HS-5 (cell line): ENCODE measurements at regions not wholly inside any gene's neighbourhood (a gene's known extent, or its start where the extent isn't known, plus 50 kb on each side); places are given as distances from the start of the nearest gene placed in this dataset.
A peak's percentile ranks its signal among the peaks of the same experiment; 100 is the strongest.
"Not testable (repeated sequence)": the region's sequence is repeated elsewhere in the genome, so short reads cannot be mapped to it uniquely, and the experiment has no call there.

Experiments
- DNase-seq: peaks from one replicate; pipeline ENCODE4 v3.0.0-alpha.2; 2012; ENCODE audit warnings: low read depth

DNA sequence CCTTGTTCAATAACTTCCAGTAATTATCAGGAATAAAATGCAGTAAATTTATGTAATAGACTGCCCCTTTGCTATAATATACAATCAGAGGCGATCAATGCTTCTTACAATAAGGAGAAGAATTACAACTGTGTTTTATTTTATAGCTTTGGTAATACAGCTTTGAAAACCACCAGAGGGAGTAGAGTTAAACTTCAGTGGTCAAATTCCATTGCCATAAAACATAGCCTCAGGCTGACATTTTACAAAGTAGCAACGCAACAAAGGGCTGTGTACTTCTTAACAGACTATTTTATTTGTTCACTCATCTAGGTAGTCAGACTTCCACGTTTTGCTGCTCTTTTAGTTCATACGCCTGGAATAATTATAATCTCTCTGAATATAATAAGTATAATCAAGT, 58.5 kb downstream of the TEX13C start:
- no peak for DNase-seq

GRCh38 chrX:125378770-125379169, 59.1 kb downstream of the TEX13C start:
- DNase-seq, result no peak

GRCh38 chrX:125382148-125382628, 62.5 kb downstream of the TEX13C start:
- no peak for DNase-seq

DNA sequence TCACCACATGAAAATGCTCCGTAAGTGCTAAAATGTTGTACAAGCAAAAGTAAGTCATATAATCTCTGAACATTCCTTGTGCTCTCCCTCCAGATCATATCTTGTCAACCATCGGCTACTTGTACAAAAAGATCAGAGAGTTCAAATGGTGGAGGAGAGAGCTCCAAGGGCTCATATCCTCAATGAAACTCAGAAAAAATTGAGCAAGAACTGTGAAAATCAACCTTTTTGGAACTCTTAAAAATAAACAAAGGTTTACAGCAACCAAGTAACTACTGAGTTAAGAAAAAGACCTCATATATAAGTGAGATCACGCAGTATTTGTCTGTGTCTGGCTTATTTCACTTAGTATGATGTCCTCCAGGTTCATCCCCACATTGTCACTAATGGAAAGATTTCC, 63.2 kb downstream of the TEX13C start:
- no peak for DNase-seq

DNA sequence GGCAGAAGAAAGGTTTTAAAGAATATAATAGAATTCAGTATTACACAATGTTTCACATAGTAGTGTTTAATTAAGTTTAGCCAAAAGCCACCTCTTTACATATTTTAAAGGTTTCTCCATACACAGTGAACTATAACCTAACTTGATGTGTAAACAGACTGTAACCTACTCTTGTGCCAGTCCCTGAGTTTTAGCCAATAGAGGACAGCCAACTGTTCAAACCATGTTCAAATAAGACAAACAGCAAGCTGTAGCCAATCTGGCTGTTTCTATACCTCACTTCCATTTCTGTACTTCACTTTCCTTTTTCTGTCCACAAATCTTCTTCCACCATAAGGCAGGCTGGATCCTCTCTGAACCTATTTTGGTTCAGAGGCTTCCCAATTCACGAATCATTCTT, 65.2 kb downstream of the TEX13C start:
- DNase-seq, result no peak

GRCh38 chrX:125387945-125388344, 68.3 kb downstream of the TEX13C start:
- DNase-seq, result no peak

DNA sequence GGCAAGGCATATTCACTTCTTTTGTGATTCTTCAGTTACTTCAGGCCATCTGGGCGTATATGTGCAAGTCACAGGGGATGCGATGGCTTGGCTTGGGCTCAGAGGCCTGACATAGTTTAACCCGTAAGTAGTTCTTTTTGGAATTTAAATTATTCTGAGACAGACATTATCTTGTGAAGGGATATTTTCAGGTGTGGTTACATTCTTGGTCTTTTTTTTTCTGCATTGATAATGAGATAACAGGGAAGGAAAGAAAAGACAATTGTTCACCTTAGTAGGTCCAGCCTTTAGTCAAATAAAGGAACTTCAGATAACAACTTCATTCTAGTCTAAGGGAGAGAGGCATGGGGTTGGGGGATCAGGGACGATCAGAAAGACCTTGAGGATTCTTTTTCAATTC, 74.8 kb downstream of the TEX13C start:
- DNase-seq, result no peak

GRCh38 chrX:125395626-125396025, 76.0 kb downstream of the TEX13C start:
- DNase-seq, result no peak

- DNase-seq, result no peak
These were observed 79.3 kb downstream of the TEX13C start for GRCh38 chrX:125398959-125399440.

- DNase-seq, result no peak
These were observed 83.1 kb downstream of the TEX13C start for GRCh38 chrX:125402807-125403206.

- no peak for DNase-seq
These were observed 85.0 kb downstream of the TEX13C start for GRCh38 chrX:125404667-125405160.

DNA sequence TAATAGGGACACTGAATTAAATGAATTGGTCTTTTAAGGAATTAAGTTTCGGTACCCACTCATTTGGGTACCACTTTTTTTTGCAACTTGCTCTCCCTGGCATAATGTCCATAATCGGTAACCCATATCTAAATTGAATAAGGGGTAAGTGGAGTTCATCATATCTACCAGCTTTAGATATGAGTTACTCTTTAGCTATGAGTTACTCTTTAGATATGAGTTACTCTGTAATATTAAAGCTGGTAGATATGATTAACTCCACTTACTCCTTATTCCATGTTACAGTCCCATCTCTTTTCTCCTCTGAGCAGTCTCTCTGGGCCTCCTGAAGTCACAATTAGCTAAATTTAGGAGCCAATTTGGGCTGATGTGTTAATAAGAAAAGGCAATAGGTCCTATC, 85.7 kb downstream of the TEX13C start:
- no peak for DNase-seq

- no peak for DNase-seq
These were observed 87.6 kb downstream of the TEX13C start for GRCh38 chrX:125407314-125407713.

- DNase-seq, result no peak
These were observed 101.1 kb downstream of the TEX13C start for GRCh38 chrX:125420809-125421208.

DNA sequence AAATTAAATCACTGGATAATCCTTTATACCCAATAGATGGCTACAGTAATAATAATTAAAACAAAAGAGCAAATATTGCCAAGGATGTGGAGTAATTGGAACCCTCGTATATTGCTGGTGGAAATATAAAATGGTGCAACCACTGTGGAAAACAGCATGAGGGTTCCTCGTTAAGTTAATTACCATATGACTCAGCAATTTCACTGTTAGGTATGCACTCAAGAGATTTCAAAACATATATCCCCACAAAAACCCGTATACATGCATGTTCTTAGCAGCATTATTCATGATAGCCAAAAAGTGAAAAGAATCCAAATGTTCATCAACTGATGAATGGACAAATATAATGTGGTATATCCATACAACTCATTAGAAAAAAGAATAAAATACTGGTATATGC, 103.3 kb downstream of the TEX13C start:
- no peak for DNase-seq

DNA sequence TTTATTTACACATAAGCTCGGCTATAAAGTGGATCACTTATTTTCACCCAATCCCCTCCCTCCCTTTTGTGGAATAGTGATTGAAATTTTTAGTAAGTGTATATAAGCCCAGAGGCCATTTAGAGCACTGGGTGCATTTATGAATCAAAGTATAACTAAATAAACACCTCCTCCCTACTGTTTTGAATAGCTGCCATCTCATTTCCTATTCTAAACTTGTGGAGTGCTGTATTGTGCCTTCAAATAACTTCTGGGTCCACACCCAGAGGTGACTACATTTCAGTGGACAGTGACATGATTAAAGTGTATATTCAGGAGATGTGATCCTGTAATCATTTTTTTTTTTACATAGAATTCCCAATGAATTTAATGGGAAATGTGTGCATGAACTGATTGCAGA, 104.9 kb downstream of the TEX13C start:
- no peak for DNase-seq

GRCh38 chrX:125436855-125437254, 117.2 kb downstream of the TEX13C start:
- DNase-seq, result peak; percentile 0

GRCh38 chrX:125439194-125439849, 119.7 kb downstream of the TEX13C start:
- no peak for DNase-seq

- no peak for DNase-seq
These were observed 125.0 kb downstream of the TEX13C start for GRCh38 chrX:125444659-125445058.

- no peak for DNase-seq
These were observed 155.8 kb downstream of the TEX13C start for GRCh38 chrX:125475482-125475881.

DNA sequence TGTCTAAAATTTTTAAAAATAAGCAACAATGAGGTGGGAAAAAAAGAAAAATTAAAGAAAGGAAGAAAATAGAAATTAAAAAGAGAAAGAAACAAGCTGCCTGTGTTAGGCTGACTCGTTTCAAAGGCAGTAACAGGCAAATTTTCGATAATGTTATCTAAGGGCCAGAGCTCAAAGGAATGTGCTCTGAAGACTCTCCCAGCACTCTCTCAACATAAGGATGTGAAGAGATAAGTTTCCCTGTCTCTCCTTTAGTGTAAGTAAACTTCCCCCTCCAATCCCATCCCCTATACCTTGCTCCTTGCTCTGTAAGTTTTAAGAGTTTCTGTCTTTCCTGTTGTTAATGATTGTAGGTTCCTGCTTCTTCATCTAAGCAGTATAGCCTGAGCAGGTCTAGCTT, 172.8 kb downstream of the TEX13C start:
- no peak for DNase-seq

DNA sequence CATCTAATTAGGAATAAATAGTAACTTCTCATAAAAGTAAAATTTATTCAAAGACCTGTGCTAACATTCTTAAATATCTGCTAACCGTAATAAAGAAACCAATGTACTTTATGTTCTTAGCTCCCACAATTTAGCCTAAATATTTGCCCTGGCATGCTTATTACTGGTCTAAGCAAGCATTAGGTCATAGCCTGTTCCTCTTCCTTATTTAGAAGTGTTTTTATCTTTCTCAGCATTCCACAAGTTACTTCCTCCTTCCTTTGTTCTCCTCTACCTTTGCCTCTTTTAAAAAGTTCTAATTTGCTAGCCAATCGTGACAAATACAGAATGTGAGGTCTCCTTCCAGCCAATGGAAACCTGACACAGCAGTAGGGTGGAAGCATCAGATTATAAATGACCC, 173.3 kb downstream of the TEX13C start:
- DNase-seq, result not testable (repeated sequence)

GRCh38 chrX:125497667-125498066, 178.0 kb downstream of the TEX13C start:
- no peak for DNase-seq

- no peak for DNase-seq
These were observed 184.1 kb downstream of the TEX13C start for GRCh38 chrX:125503769-125504168.
